ENCODE measurements at regions not wholly inside any gene's neighbourhood (a gene's known extent, or its start where the extent isn't known, plus 50 kb on each side); places are given as distances from the start of the nearest gene placed in this dataset.

GRCh38 chr10:117673230-117674010 is 130.9 kb downstream of the EMX2 start:
- no peak for DNase-seq

GRCh38 chr10:117674201-117674600 is 131.7 kb downstream of the EMX2 start:
- no peak for DNase-seq

GRCh38 chr10:117674646-117675045 is 132.1 kb downstream of the EMX2 start:
- DNase-seq = no peak

GRCh38 chr10:117675514-117676055 is 133.0 kb downstream of the EMX2 start:
- no peak for DNase-seq

- DNase-seq = no peak
Observed at GRCh38 chr10:117677239-117677638, 134.7 kb downstream of the EMX2 start.

- DNase-seq = no peak
Observed at GRCh38 chr10:117677890-117678500, 135.4 kb downstream of the EMX2 start.

- peak in 1 of 2 experiments; percentile 12 for DNase-seq
Observed at GRCh38 chr10:117680601-117681000, 138.1 kb downstream of the EMX2 start.

GRCh38 chr10:117681104-117681503 is 138.6 kb downstream of the EMX2 start:
- DNase-seq = no peak

- DNase-seq = peak in 1 of 2 experiments; percentile 54
Observed at GRCh38 chr10:117684046-117684610, 141.6 kb downstream of the EMX2 start.

GRCh38 chr10:117684672-117685211 is 142.2 kb downstream of the EMX2 start:
- DNase-seq = peak in 1 of 2 experiments; percentile 27

- no peak for DNase-seq
Observed at GRCh38 chr10:117685431-117685830, 142.9 kb downstream of the EMX2 start.

- DNase-seq = no peak
Observed at GRCh38 chr10:117686606-117687005, 144.1 kb downstream of the EMX2 start.

GRCh38 chr10:117688358-117688757 is 145.8 kb downstream of the EMX2 start:
- no peak for DNase-seq

- no peak for DNase-seq
Observed at GRCh38 chr10:117689566-117689965, 147.0 kb downstream of the EMX2 start.

GRCh38 chr10:117690359-117690758 is 147.8 kb downstream of the EMX2 start:
- no peak for DNase-seq

- DNase-seq = no peak
Observed at GRCh38 chr10:117694190-117694589, 151.6 kb downstream of the EMX2 start.

- DNase-seq = no peak
Observed at GRCh38 chr10:117697402-117697801, 154.9 kb downstream of the EMX2 start.

GRCh38 chr10:117698809-117699208 is 156.3 kb downstream of the EMX2 start:
- no peak for DNase-seq

GRCh38 chr10:117699436-117700075 is 157.0 kb downstream of the EMX2 start:
- no peak for DNase-seq

- no peak for DNase-seq
Observed at GRCh38 chr10:117710181-117710798, 167.7 kb downstream of the EMX2 start.

GRCh38 chr10:117716889-117717288 is 174.3 kb downstream of the EMX2 start:
- DNase-seq = no peak
